ENCODE measurements at regions not wholly inside any gene's neighbourhood (a gene's known extent, or its start where the extent isn't known, plus 50 kb on each side); places are given as distances from the start of the nearest gene placed in this dataset.

- TF ChIP-seq CTCF (IDR thresholded peaks at IDR 0.05) (no peak), EP300 (IDR thresholded peaks at IDR 0.05) (no peak), POLR2AphosphoS5 (IDR thresholded peaks at IDR 0.05) (no peak)
Observed at GRCh38 chr10:111705021-111705420, 478.5 kb downstream of the GPAM start.

Measured in upper lobe of left lung (tissue), 4 donors.